Neural progenitor cell (in vitro differentiated cells): ENCODE measurements at regions not wholly inside any gene's neighbourhood (a gene's known extent, or its start where the extent isn't known, plus 50 kb on each side); places are given as distances from the start of the nearest gene placed in this dataset.

Source experiments
- CTCF ChIP-seq: fragments of 200-600 bp; sonication (generic); IDR thresholded peaks from 2 replicates; pipeline ENCODE4 v1.5.1; 2017; ENCODE audit warnings: antibody characterized with exemption, mild to moderate bottlenecking
- EZH2phosphoT487 ChIP-seq: fragments of 200-600 bp; sonication (generic); IDR thresholded peaks from 2 replicates; pipeline ENCODE4 v1.6.1; 2017; ENCODE audit warnings: antibody characterized with exemption

- TF ChIP-seq CTCF (no peak), EZH2phosphoT487 (no peak)
These were observed 101.9 kb upstream of the EEA1 start for GRCh38 chr12:93031028-93031427.
